H1 (cell line): ENCODE measurements at regions not wholly inside any gene's neighbourhood (a gene's known extent, or its start where the extent isn't known, plus 50 kb on each side); places are given as distances from the start of the nearest gene placed in this dataset.

ENCODE experiments used
- CTCF ChIA-PET: fragments of 300-600 bp; sonication (Branson Sonifier 250); formaldehyde crosslinking; loops from one replicate; lab custom pipeline; 2021; ENCODE audit not compliant: partially characterized antibody; lab: Charles Lee
- POLR2A ChIA-PET: fragments of 300-600 bp; sonication (Branson Sonifier 250); formaldehyde crosslinking; loops from one replicate; lab custom pipeline; 2021; ENCODE audit warnings: inconsistent platforms; ENCODE audit not compliant: partially characterized antibody; lab: Charles Lee
- DNase-seq, 2 experiments: peaks; one replicate each; pipeline versions ENCODE4 v3.0.0 to v3.0.0-alpha.2; 2010 to 2022; ENCODE audit warnings: low spot score in 2 of 2, low read depth in 1 of 2, mixed read lengths in 1 of 2
- FAIRE-seq: peaks from 2 replicates; lab custom pipeline; 2011; peaks lifted over from hg19 to GRCh38; lab: Jason Lieb, UNC
- H2AFZ ChIP-seq: 2 replicates; pipeline ENCODE4 v1.8.1; 2012; ENCODE audit warnings: low read length, inconsistent platforms
- H2AK5ac ChIP-seq: 2 replicates; pipeline ENCODE4 v1.6.1; 2013; ENCODE audit warnings: low read depth, low read length
- H2BK120ac ChIP-seq: replicated peaks from 2 replicates; pipeline ENCODE3; 2013; ENCODE audit warnings: low read depth, low read length, inconsistent platforms
- H2BK12ac ChIP-seq: 2 replicates; pipeline ENCODE4 v1.6.1; 2013; ENCODE audit warnings: low read depth, low read length
- H2BK15ac ChIP-seq: 2 replicates; pipeline ENCODE4 v1.6.1; 2013; ENCODE audit warnings: low read length
- H2BK20ac ChIP-seq: 2 replicates; pipeline ENCODE4 v1.6.1; 2013; ENCODE audit warnings: low read length
- H2BK5ac ChIP-seq: 2 replicates; pipeline ENCODE4 v1.6.1; 2013; ENCODE audit warnings: low read depth, low read length
- H3K14ac ChIP-seq: 2 replicates; pipeline ENCODE4 v1.6.1; 2013; ENCODE audit warnings: inconsistent platforms; ENCODE audit not compliant: insufficient read length
- H3K18ac ChIP-seq: 2 replicates; pipeline ENCODE4 v1.6.1; 2013; ENCODE audit warnings: low read length; ENCODE audit errors: extremely low read depth
- H3K23ac ChIP-seq: 2 replicates; pipeline ENCODE4 v1.6.1; 2013; ENCODE audit warnings: inconsistent platforms; ENCODE audit not compliant: insufficient read length
- H3K23me2 ChIP-seq: 2 replicates; pipeline ENCODE4 v1.6.1; 2013; ENCODE audit warnings: low read depth, low read length
- H3K27ac ChIP-seq: 2 replicates; pipeline ENCODE4 v1.6.1; 2011; ENCODE audit warnings: low read depth, low read length, inconsistent platforms
- H3K27me3 ChIP-seq, 4 experiments: replicated peaks in 1 of 4; 1 replicate in 1 of 4; 2 replicates in 3 of 4; pipeline versions ENCODE4 v1.6.1 to v1.8.1; 2011 to 2013; ENCODE audit warnings: low read length in 3 of 4, mild to moderate bottlenecking in 3 of 4, inconsistent platforms in 2 of 4, mixed read lengths in 2 of 4, moderate library complexity in 1 of 4; ENCODE audit not compliant: control insufficient read depth in 3 of 4, insufficient read depth in 3 of 4; ENCODE audit errors: extremely low read depth in 1 of 4
- H3K36me3 ChIP-seq, 4 experiments: 2 replicates each; pipeline versions ENCODE4 v1.6.1 to v1.8.1; 2011 to 2013; ENCODE audit warnings: mild to moderate bottlenecking in 4 of 4, low read length in 3 of 4, moderate library complexity in 2 of 4, control low read depth in 1 of 4, inconsistent platforms in 1 of 4; ENCODE audit not compliant: insufficient read depth in 4 of 4, control insufficient read depth in 2 of 4
- H3K4ac ChIP-seq: replicated peaks from 2 replicates; pipeline ENCODE3; 2013; ENCODE audit warnings: low read length, low read depth, mixed read lengths, inconsistent platforms; ENCODE audit not compliant: insufficient read length
- H3K4me1 ChIP-seq, 4 experiments: replicated peaks in 1 of 4; 1 replicate in 1 of 4; 2 replicates in 3 of 4; pipeline versions ENCODE4 v1.6.1 to v1.8.1; 2011 to 2013; ENCODE audit warnings: low read length in 3 of 4, inconsistent platforms in 2 of 4, mixed read lengths in 1 of 4; ENCODE audit not compliant: insufficient read depth in 4 of 4, control insufficient read depth in 3 of 4
- H3K4me2 ChIP-seq, 2 experiments: 2 replicates each; pipeline versions ENCODE4 v1.6.1 to v1.8.1; 2011 to 2013; ENCODE audit warnings: low read depth in 2 of 2, low read length in 2 of 2, control low read depth in 1 of 2, inconsistent platforms in 1 of 2, mild to moderate bottlenecking in 1 of 2; ENCODE audit not compliant: insufficient read depth in 1 of 2
- H3K4me3 ChIP-seq, 4 experiments: fragments of 200-600, 300-600 bp in 1 of 4; sonication (generic), shearing (Covaris generic), sonication (Bioruptor Twin) in 1 of 4; 2 replicates each; pipeline versions ENCODE4 v1.5.1 to v1.8.1; 2011 to 2016; ENCODE audit warnings: low read length in 4 of 4, low read depth in 3 of 4, control low read depth in 2 of 4, inconsistent platforms in 2 of 4, mild to moderate bottlenecking in 2 of 4, mixed read lengths in 1 of 4, moderate library complexity in 1 of 4; ENCODE audit not compliant: insufficient read depth in 2 of 4; ENCODE audit errors: extremely low read depth in 1 of 4
- H3K56ac ChIP-seq: replicated peaks from 2 replicates; pipeline ENCODE3; 2013; ENCODE audit warnings: low read depth, mild to moderate bottlenecking, mixed read lengths, low read length, inconsistent platforms; ENCODE audit not compliant: insufficient read length
- H3K79me1 ChIP-seq: 2 replicates; pipeline ENCODE4 v1.6.1; 2013; ENCODE audit warnings: low read depth, low read length, control low read depth
- H3K79me2 ChIP-seq, 2 experiments: 2 replicates each; pipeline versions ENCODE4 v1.6.1 to v1.8.1; 2012 to 2013; ENCODE audit warnings: low read length in 2 of 2, mild to moderate bottlenecking in 2 of 2, inconsistent platforms in 1 of 2; ENCODE audit not compliant: insufficient read depth in 2 of 2, control insufficient read depth in 1 of 2
- H3K9ac ChIP-seq, 4 experiments: replicated peaks in 1 of 4; 1 replicate in 1 of 4; 2 replicates in 3 of 4; pipeline versions ENCODE4 v1.6.1 to v1.8.1; 2011 to 2013; ENCODE audit warnings: low read depth in 3 of 4, low read length in 3 of 4, control low read depth in 2 of 4, mild to moderate bottlenecking in 2 of 4, moderate library complexity in 2 of 4, inconsistent platforms in 1 of 4; ENCODE audit errors: extremely low read depth in 1 of 4
- H3K9me3 ChIP-seq, 2 experiments: 2 replicates each; pipeline versions ENCODE4 v1.6.1 to v1.8.1; 2012 to 2013; ENCODE audit warnings: mild to moderate bottlenecking in 2 of 2, moderate library complexity in 2 of 2, control low read depth in 1 of 2, inconsistent platforms in 1 of 2, low read depth in 1 of 2, low read length in 1 of 2, mixed read lengths in 1 of 2; ENCODE audit not compliant: insufficient read depth in 2 of 2
- H4K20me1 ChIP-seq, 2 experiments: replicated peaks in 1 of 2; 2 replicates each; pipeline versions ENCODE3 to v1.8.1; 2011 to 2013; ENCODE audit warnings: inconsistent platforms in 2 of 2, low read length in 2 of 2, mild to moderate bottlenecking in 1 of 2; ENCODE audit not compliant: insufficient read depth in 2 of 2, control insufficient read depth in 1 of 2
- H4K5ac ChIP-seq: 2 replicates; pipeline ENCODE4 v1.6.1; 2013; ENCODE audit warnings: low read length, low read depth, mixed read lengths, inconsistent platforms; ENCODE audit not compliant: insufficient read length
- H4K8ac ChIP-seq: 2 replicates; pipeline ENCODE4 v1.8.0; 2013; ENCODE audit warnings: mild to moderate bottlenecking, moderate library complexity, low read length, inconsistent platforms; ENCODE audit not compliant: insufficient read depth; ENCODE audit errors: extremely low read depth
- H4K91ac ChIP-seq: replicated peaks from 2 replicates; pipeline ENCODE3; 2013; ENCODE audit warnings: low read length, mixed read lengths, inconsistent platforms; ENCODE audit not compliant: insufficient read length
- SP2 ChIP-seq: IDR thresholded peaks from 2 replicates; pipeline ENCODE4 v1.6.1; 2012; ENCODE audit warnings: mild to moderate bottlenecking, low read length, inconsistent platforms
- USF2 ChIP-seq: IDR thresholded peaks from 2 replicates; pipeline ENCODE4 v1.6.1; 2011; ENCODE audit warnings: low read length, improper control_type of control experiment

- no peak overlapping the region for H3K23ac ChIP-seq
- no peak overlapping the region for H2BK120ac ChIP-seq
- no peak overlapping the region for H3K4me3 ChIP-seq
- H3K14ac ChIP-seq: no peak overlapping the region
- no peaks in the 10 kb centered on the region for H4K20me1 ChIP-seq
- no peaks in the 10 kb centered on the region for H3K79me2 ChIP-seq
- FAIRE-seq: no peak
- no peaks in the 10 kb centered on the region for H3K79me1 ChIP-seq
- H2AFZ ChIP-seq: no peak overlapping the region
- no peak for DNase-seq
- H3K4ac ChIP-seq: no peak overlapping the region
- H2BK15ac ChIP-seq: no peak overlapping the region
- H3K4me1 ChIP-seq: peaks cover 0 to 9% (median 4%) of the 10 kb centered on the region in 4 experiments; a peak in 5 of 7 replicates
- H3K18ac ChIP-seq: no peak overlapping the region
- no peak overlapping the region for H2AK5ac ChIP-seq
- H3K27me3 ChIP-seq: no peaks in the 10 kb centered on the region; a peak in 1 of 7 replicates
- H2BK12ac ChIP-seq: no peak overlapping the region
- H4K5ac ChIP-seq: no peak overlapping the region
- POLR2A ChIA-PET: interaction anchor here (0.9 to 3.6 kb wide), 5 partner anchors 8 to 31 kb away, joined by 3 to 12 read pairs (median 4); no protein-coding TSS in a partner anchor
- no peak overlapping the region for H2BK5ac ChIP-seq
- no peak overlapping the region for H4K91ac ChIP-seq
- no peak overlapping the region for H3K27ac ChIP-seq
- no peak overlapping the region for H3K9ac ChIP-seq
- CTCF ChIA-PET: interaction anchor here (0.6 to 1.0 kb wide), 3 partner anchors 18 to 380 kb away, joined by 3 read pairs; no protein-coding TSS in a partner anchor
- no peaks in the 10 kb centered on the region for H3K23me2 ChIP-seq
- H2BK20ac ChIP-seq: no peak overlapping the region
- no peak overlapping the region for H3K4me2 ChIP-seq
- no peak overlapping the region for H3K56ac ChIP-seq
- no peak for TF ChIP-seq USF2
- TF ChIP-seq SP2: no peak
- H3K36me3 ChIP-seq: no peaks in the 10 kb centered on the region
- H3K9me3 ChIP-seq: peaks cover 0 to 9% of the 10 kb centered on the region in 2 experiments; a peak in 2 of 4 replicates
- no peak overlapping the region for H4K8ac ChIP-seq
Measured at GRCh38 chr1:38463074-38463473, 396.5 kb downstream of the RRAGC start.
